ACC112 (cell line): ENCODE measurements at regions not wholly inside any gene's neighbourhood (a gene's known extent, or its start where the extent isn't known, plus 50 kb on each side); places are given as distances from the start of the nearest gene placed in this dataset.

Experiments used
- H2AFZ ChIP-seq: fragments of 200-600 bp; sonication (generic); one replicate; pipeline ENCODE4 v1.6.0; 2017; ENCODE audit warnings: antibody characterized with exemption, low read length; ENCODE audit not compliant: unreplicated experiment
- H3K27ac ChIP-seq: fragments of 200-600 bp; sonication (generic); 2 replicates; pipeline ENCODE4 v1.5.1; 2014; ENCODE audit warnings: low read depth, mild to moderate bottlenecking, antibody characterized with exemption, low read length, moderate library complexity
- H3K27me3 ChIP-seq: fragments of 200-600 bp; sonication (generic); 2 replicates; pipeline ENCODE4 v1.6.1; 2014; ENCODE audit warnings: mild to moderate bottlenecking, antibody characterized with exemption, low read length, moderate library complexity, mixed read lengths; ENCODE audit not compliant: insufficient read depth
- H3K36me3 ChIP-seq: fragments of 200-600 bp; sonication (generic); 2 replicates; pipeline ENCODE4 v1.6.1; 2016; ENCODE audit warnings: mild to moderate bottlenecking, antibody characterized with exemption, low read length, moderate library complexity, mixed read lengths; ENCODE audit not compliant: insufficient read depth
- H3K4me1 ChIP-seq: fragments of 200-600 bp; sonication (generic); one replicate; pipeline ENCODE4 v1.6.1; 2016; ENCODE audit warnings: low read length, mixed read lengths; ENCODE audit not compliant: insufficient read depth, unreplicated experiment, control insufficient read depth
- H3K4me3 ChIP-seq: fragments of 200-600 bp; sonication (generic); 2 replicates; pipeline ENCODE4 v1.5.1; 2014; ENCODE audit warnings: mild to moderate bottlenecking, low read depth, low read length
- H3K79me2 ChIP-seq: fragments of 200-600 bp; sonication (generic); one replicate; pipeline ENCODE4 v1.6.0; 2016; ENCODE audit warnings: low read length; ENCODE audit not compliant: control insufficient read depth, unreplicated experiment, insufficient read depth

- Histone ChIP-seq H3K79me2 (no peaks in the 10 kb centered on the region), H3K27me3 (no peaks in the 10 kb centered on the region)
Observed at GRCh38 chr10:2145926-2146478, 408.7 kb upstream of the ADARB2 start.

GRCh38 chr10:2145491-2145890, 408.2 kb upstream of the ADARB2 start:
- Histone ChIP-seq H3K27me3 (no peaks in the 10 kb centered on the region), H3K4me3 (no peak overlapping the region), H2AFZ (no peak overlapping the region), H3K79me2 (no peaks in the 10 kb centered on the region), H3K4me1 (no peaks in the 10 kb centered on the region), H3K36me3 (no peaks in the 10 kb centered on the region), H3K27ac (no peak overlapping the region)

More at GRCh38 chr10:2145926-2146478, 408.7 kb upstream of the ADARB2 start:
- Histone ChIP-seq H3K36me3 (no peaks in the 10 kb centered on the region), H3K4me1 (no peaks in the 10 kb centered on the region), H2AFZ (no peak overlapping the region), H3K27ac (no peak overlapping the region), H3K4me3 (no peak overlapping the region)

GRCh38 chr10:2144584-2144983, 407.3 kb upstream of the ADARB2 start:
- Histone ChIP-seq H3K36me3 (no peaks in the 10 kb centered on the region), H3K27ac (no peak overlapping the region), H3K79me2 (no peaks in the 10 kb centered on the region), H3K27me3 (no peaks in the 10 kb centered on the region), H2AFZ (no peak overlapping the region), H3K4me3 (no peak overlapping the region), H3K4me1 (no peaks in the 10 kb centered on the region)

GRCh38 chr10:2143213-2143835, 406.0 kb upstream of the ADARB2 start:
- Histone ChIP-seq H3K36me3 (no peaks in the 10 kb centered on the region), H3K27ac (no peak overlapping the region), H3K4me1 (no peaks in the 10 kb centered on the region), H2AFZ (no peak overlapping the region), H3K79me2 (no peaks in the 10 kb centered on the region), H3K4me3 (no peak overlapping the region), H3K27me3 (no peaks in the 10 kb centered on the region)

- Histone ChIP-seq H3K36me3 (no peaks in the 10 kb centered on the region), H2AFZ (no peak overlapping the region), H3K27me3 (no peaks in the 10 kb centered on the region), H3K27ac (no peak overlapping the region), H3K4me1 (no peaks in the 10 kb centered on the region), H3K79me2 (no peaks in the 10 kb centered on the region), H3K4me3 (no peak overlapping the region)
Observed at GRCh38 chr10:2139746-2140145, 402.4 kb upstream of the ADARB2 start.

GRCh38 chr10:2137549-2138174, 400.3 kb upstream of the ADARB2 start:
- no peak overlapping the region for H3K27ac ChIP-seq
- no peaks in the 10 kb centered on the region for H3K79me2 ChIP-seq
- H2AFZ ChIP-seq, result no peak overlapping the region
- H3K4me3 ChIP-seq, result no peak overlapping the region
- no peaks in the 10 kb centered on the region for H3K27me3 ChIP-seq
- no peaks in the 10 kb centered on the region for H3K4me1 ChIP-seq
- no peaks in the 10 kb centered on the region for H3K36me3 ChIP-seq

GRCh38 chr10:2130705-2131305, 393.5 kb upstream of the ADARB2 start:
- no peaks in the 10 kb centered on the region for H3K79me2 ChIP-seq
- H3K4me1 ChIP-seq, result no peaks in the 10 kb centered on the region
- H3K27ac ChIP-seq, result no peak overlapping the region
- no peak overlapping the region for H2AFZ ChIP-seq
- no peak overlapping the region for H3K4me3 ChIP-seq
- H3K36me3 ChIP-seq, result no peaks in the 10 kb centered on the region
- H3K27me3 ChIP-seq, result no peaks in the 10 kb centered on the region

- H3K79me2 ChIP-seq, result no peaks in the 10 kb centered on the region
- no peak overlapping the region for H2AFZ ChIP-seq
- H3K4me3 ChIP-seq, result no peak overlapping the region
- H3K27me3 ChIP-seq, result no peaks in the 10 kb centered on the region
- H3K4me1 ChIP-seq, result no peaks in the 10 kb centered on the region
- no peak overlapping the region for H3K27ac ChIP-seq
- no peaks in the 10 kb centered on the region for H3K36me3 ChIP-seq
Observed at GRCh38 chr10:2128991-2129390, 391.7 kb upstream of the ADARB2 start.

- no peaks in the 10 kb centered on the region for H3K79me2 ChIP-seq
- no peaks in the 10 kb centered on the region for H3K4me1 ChIP-seq
- no peaks in the 10 kb centered on the region for H3K36me3 ChIP-seq
- no peaks in the 10 kb centered on the region for H3K27me3 ChIP-seq
- H3K4me3 ChIP-seq, result no peak overlapping the region
- H3K27ac ChIP-seq, result no peak overlapping the region
- no peak overlapping the region for H2AFZ ChIP-seq
Observed at GRCh38 chr10:2124135-2124534, 386.8 kb upstream of the ADARB2 start.

- Histone ChIP-seq H3K27ac (no peak overlapping the region), H3K4me1 (no peaks in the 10 kb centered on the region), H3K79me2 (no peaks in the 10 kb centered on the region), H3K27me3 (no peaks in the 10 kb centered on the region), H3K4me3 (no peak overlapping the region), H2AFZ (no peak overlapping the region), H3K36me3 (no peaks in the 10 kb centered on the region)
Observed at GRCh38 chr10:2122431-2123124, 385.3 kb upstream of the ADARB2 start.
